Mesothelial cell of epicardium (in vitro differentiated cells): ENCODE measurements at regions not wholly inside any gene's neighbourhood (a gene's known extent, or its start where the extent isn't known, plus 50 kb on each side); places are given as distances from the start of the nearest gene placed in this dataset.

ENCODE experiments used
- DNase-seq, 2 experiments: peaks; one replicate each; pipeline ENCODE4 v3.0.0; 2021; ENCODE audit warnings: low spot score in 2 of 2; ENCODE audit not compliant: unreplicated experiment in 2 of 2
- H3K27ac Mint-ChIP-seq: 2 replicates; pipeline ENCODE4 v1.8.0; 2021; ENCODE audit warnings: mixed read lengths
- H3K27me3 Mint-ChIP-seq: 2 replicates; pipeline ENCODE4 v1.8.0; 2021; ENCODE audit warnings: low read depth, mixed read lengths
- H3K36me3 Mint-ChIP-seq: 2 replicates; pipeline ENCODE4 v1.8.0; 2021; ENCODE audit warnings: mixed read lengths
- H3K4me1 Mint-ChIP-seq: 2 replicates; pipeline ENCODE4 v1.8.0; 2021; ENCODE audit warnings: mixed read lengths
- H3K4me3 Mint-ChIP-seq: 2 replicates; pipeline ENCODE4 v1.8.0; 2021; ENCODE audit warnings: mild to moderate bottlenecking, moderate library complexity, mixed read lengths
- H3K9me3 Mint-ChIP-seq: 2 replicates; pipeline ENCODE4 v1.8.0; 2021; ENCODE audit warnings: mixed read lengths
- TF ChIP-seq, protein P1 (sequence below): fragments of 200-600 bp; sonication (generic); IDR thresholded peaks from one replicate; pipeline ENCODE4 v1.5.0; 2021; ENCODE audit warnings: antibody characterized with exemption; ENCODE audit not compliant: unreplicated experiment

- H3K9me3 Mint-ChIP-seq, result no peaks in the 10 kb centered on the region
- DNase-seq, result no peak
- peaks cover 11% of the 10 kb centered on the region for H3K4me1 Mint-ChIP-seq
- TF ChIP-seq, protein P1, sequence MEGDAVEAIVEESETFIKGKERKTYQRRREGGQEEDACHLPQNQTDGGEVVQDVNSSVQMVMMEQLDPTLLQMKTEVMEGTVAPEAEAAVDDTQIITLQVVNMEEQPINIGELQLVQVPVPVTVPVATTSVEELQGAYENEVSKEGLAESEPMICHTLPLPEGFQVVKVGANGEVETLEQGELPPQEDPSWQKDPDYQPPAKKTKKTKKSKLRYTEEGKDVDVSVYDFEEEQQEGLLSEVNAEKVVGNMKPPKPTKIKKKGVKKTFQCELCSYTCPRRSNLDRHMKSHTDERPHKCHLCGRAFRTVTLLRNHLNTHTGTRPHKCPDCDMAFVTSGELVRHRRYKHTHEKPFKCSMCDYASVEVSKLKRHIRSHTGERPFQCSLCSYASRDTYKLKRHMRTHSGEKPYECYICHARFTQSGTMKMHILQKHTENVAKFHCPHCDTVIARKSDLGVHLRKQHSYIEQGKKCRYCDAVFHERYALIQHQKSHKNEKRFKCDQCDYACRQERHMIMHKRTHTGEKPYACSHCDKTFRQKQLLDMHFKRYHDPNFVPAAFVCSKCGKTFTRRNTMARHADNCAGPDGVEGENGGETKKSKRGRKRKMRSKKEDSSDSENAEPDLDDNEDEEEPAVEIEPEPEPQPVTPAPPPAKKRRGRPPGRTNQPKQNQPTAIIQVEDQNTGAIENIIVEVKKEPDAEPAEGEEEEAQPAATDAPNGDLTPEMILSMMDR, result no peak
- peaks cover 11% of the 10 kb centered on the region for H3K27me3 Mint-ChIP-seq
- H3K27ac Mint-ChIP-seq, result no peak overlapping the region
- H3K4me3 Mint-ChIP-seq, result no peak overlapping the region
- H3K36me3 Mint-ChIP-seq, result no peaks in the 10 kb centered on the region
These were observed 127.4 kb upstream of the TMEM161B start for GRCh38 chr5:88396000-88396535.

DNA sequence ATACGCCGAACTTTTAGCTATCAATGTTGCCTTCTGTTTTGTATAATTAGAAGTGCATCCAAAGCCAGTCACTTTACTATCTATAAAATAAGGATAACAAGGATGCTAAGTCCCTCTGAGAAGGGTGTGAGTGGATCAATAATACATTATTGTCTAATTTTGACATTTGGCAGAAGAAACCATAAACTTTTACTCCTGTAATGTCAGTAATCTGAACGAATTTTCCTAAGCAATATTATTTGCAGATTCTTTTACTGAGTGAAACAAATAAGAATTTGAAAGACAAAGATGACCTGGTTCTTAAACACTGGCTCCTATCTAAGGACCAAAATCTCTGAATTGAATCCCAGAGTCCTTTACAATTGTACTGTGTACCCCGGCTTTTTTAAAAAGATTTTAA, 126.6 kb upstream of the TMEM161B start:
- H3K4me3 Mint-ChIP-seq, result no peak overlapping the region
- no peak overlapping the region for H3K27ac Mint-ChIP-seq
- no peak for DNase-seq
- peaks cover 11% of the 10 kb centered on the region for H3K27me3 Mint-ChIP-seq
- no peaks in the 10 kb centered on the region for H3K9me3 Mint-ChIP-seq
- TF ChIP-seq, protein P1, result no peak
- peaks cover 11% of the 10 kb centered on the region for H3K4me1 Mint-ChIP-seq
- no peaks in the 10 kb centered on the region for H3K36me3 Mint-ChIP-seq

DNA sequence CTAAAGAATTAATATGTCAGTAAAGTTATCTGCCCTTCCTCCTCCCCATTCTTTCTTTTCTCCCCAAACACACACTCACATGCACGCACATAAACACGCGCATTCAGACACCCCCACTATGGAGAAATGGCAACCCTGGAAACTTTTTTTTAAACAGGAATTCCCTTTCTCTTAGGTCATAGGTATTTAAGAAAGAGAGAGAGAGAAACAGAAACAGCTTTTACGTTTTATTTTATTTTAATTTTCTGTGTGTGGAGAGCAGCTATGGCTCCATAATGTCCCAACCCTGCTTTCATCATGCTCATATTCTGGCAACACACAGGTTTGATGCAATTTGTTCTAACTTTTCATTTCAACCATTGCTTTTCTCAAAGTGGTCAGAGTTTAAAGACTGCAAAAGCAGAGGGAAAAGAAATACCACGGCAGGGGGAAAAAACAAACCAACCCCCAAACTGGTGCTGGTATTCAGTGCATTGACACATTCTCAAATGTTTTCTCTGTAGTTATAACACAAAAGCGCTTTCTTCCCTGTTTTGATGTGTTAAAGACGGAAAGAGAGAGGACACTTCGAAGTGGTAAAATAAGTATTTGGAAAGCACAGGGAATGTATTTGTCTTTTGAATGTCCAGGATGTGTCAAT, 126.0 kb upstream of the TMEM161B start:
- Mint-ChIP-seq H3K36me3 (no peaks in the 10 kb centered on the region), H3K4me3 (no peak overlapping the region), H3K9me3 (no peaks in the 10 kb centered on the region), H3K4me1 (peaks cover 11% of the 10 kb centered on the region), H3K27me3 (peaks cover 11% of the 10 kb centered on the region), H3K27ac (no peak overlapping the region)
- DNase-seq, result no peak
- TF ChIP-seq, protein P1, result no peak

- H3K9me3 Mint-ChIP-seq, result no peaks in the 10 kb centered on the region
- no peak for DNase-seq
- H3K36me3 Mint-ChIP-seq, result no peaks in the 10 kb centered on the region
- H3K4me3 Mint-ChIP-seq, result no peak overlapping the region
- H3K4me1 Mint-ChIP-seq, result peaks cover 17% of the 10 kb centered on the region
- TF ChIP-seq, protein P1, result no peak
- peaks cover 11% of the 10 kb centered on the region for H3K27me3 Mint-ChIP-seq
- H3K27ac Mint-ChIP-seq, result no peak overlapping the region
These were observed 125.3 kb upstream of the TMEM161B start for GRCh38 chr5:88393716-88394535.

DNA sequence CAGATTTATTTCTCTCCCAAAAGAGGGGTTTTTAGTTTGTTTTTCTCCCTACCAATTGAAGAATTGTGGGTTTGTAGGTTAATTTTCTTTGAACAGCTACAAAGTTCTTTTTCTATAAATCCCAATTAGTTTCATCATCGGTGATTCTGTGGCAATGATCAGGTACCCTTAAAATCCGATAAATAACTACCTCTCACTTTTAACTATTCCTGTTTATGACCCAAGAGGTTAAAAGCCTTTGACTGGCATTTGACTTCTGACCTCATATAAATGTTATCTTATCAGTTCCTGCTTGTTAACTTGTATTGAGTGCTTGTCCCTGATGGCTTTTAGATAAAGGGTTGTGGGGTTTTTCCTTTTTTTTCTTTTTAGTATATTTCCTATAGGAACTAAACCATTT, 124.4 kb upstream of the TMEM161B start:
- H3K9me3 Mint-ChIP-seq, result no peaks in the 10 kb centered on the region
- TF ChIP-seq, protein P1, result no peak
- DNase-seq, result no peak
- H3K36me3 Mint-ChIP-seq, result no peaks in the 10 kb centered on the region
- H3K4me3 Mint-ChIP-seq, result no peak overlapping the region
- peaks cover 21% of the 10 kb centered on the region for H3K4me1 Mint-ChIP-seq
- H3K27ac Mint-ChIP-seq, result no peak overlapping the region
- peaks cover 11% of the 10 kb centered on the region for H3K27me3 Mint-ChIP-seq
